ENCODE measurements at regions not wholly inside any gene's neighbourhood (a gene's known extent, or its start where the extent isn't known, plus 50 kb on each side); places are given as distances from the start of the nearest gene placed in this dataset.

DNA sequence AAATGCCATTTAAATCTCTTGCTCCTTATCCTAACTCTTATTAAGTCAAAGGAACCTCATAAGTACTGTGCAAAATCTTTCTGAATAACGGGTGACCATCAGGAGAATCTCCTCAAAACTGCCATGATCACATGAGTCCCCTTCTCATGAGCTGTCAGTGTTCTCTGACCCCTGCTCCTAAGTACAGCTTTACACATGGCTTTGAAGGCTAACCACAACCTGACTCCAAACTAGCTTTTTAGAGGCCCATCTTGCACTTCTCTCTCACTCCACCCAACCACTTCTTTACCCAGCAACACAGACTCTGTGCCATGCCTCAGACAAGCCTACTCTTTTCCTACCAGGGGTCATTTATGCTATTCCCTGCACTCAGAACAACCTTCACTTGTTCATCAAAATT, 253.8 kb downstream of the GPD2 start:
- TF ChIP-seq POLR2A (IDR thresholded peaks at IDR 0.05; ENCODE audit: low read length) (no peak), GATA1 (IDR thresholded peaks at IDR 0.05; ENCODE audit: low read depth, low read length) (no peak)

Measured in erythroblast (primary cell).